Endothelial cell of umbilical vein (primary cell): ENCODE measurements at regions not wholly inside any gene's neighbourhood (a gene's known extent, or its start where the extent isn't known, plus 50 kb on each side); places are given as distances from the start of the nearest gene placed in this dataset.

Experiments
- CTCF ChIP-seq, 2 donors: IDR thresholded peaks; 1 replicate in 1 of 2; 2 replicates in 1 of 2; pipeline ENCODE4 v1.5.1; 2011; ENCODE audit warnings: low read length in 2 of 2, mild to moderate bottlenecking in 2 of 2, moderate library complexity in 2 of 2, control low read depth in 1 of 2, inconsistent platforms in 1 of 2, low read depth in 1 of 2; ENCODE audit not compliant: insufficient read depth in 1 of 2; ENCODE audit errors: extremely low read depth in 1 of 2
- EZH2 ChIP-seq: IDR thresholded peaks from 2 replicates; pipeline ENCODE4 v1.6.1; 2012; ENCODE audit warnings: borderline replicate concordance, low read depth, mild to moderate bottlenecking, moderate library complexity, low read length, inconsistent platforms; ENCODE audit not compliant: severe bottlenecking
- FOS ChIP-seq: IDR thresholded peaks from 2 replicates; pipeline ENCODE4 v1.6.1; 2011; ENCODE audit warnings: mild to moderate bottlenecking, low read length, moderate library complexity, borderline replicate concordance; ENCODE audit not compliant: insufficient read depth
- GATA2 ChIP-seq: IDR thresholded peaks from 2 replicates; pipeline ENCODE4 v1.7.0; 2011; ENCODE audit warnings: low read depth, mild to moderate bottlenecking, moderate library complexity, mixed read lengths, low read length; ENCODE audit not compliant: insufficient read length, insufficient read depth
- JUN ChIP-seq: IDR thresholded peaks from 2 replicates; pipeline ENCODE4 v1.6.1; 2011; ENCODE audit warnings: borderline replicate concordance, low read depth; ENCODE audit not compliant: insufficient read length, insufficient read depth
- MAX ChIP-seq: IDR thresholded peaks from 2 replicates; pipeline ENCODE4 v1.6.1; 2011; ENCODE audit not compliant: insufficient read depth, insufficient read length
- MYC ChIP-seq: IDR thresholded peaks from one replicate; pipeline ENCODE4 v1.6.1; 2011; ENCODE audit warnings: mild to moderate bottlenecking, low read depth, low read length
- POLR2A ChIP-seq: IDR thresholded peaks from 2 replicates; pipeline ENCODE4 v1.6.1; 2012; ENCODE audit warnings: low read depth, mild to moderate bottlenecking, control low read depth, low read length
- POLR2AphosphoS5 ChIP-seq: IDR thresholded peaks from 2 replicates; pipeline ENCODE4 v1.6.1; 2012; ENCODE audit warnings: low read depth, mild to moderate bottlenecking, control low read depth, low read length, moderate library complexity; ENCODE audit not compliant: insufficient read depth

- TF ChIP-seq CTCF (IDR thresholded peaks at IDR 0.05; ENCODE audit: extremely low read depth in 1 of 2, insufficient read depth in 1 of 2, low read depth in 1 of 2, low read length in 2 of 2) (no peak), POLR2A (no peak), EZH2 (no peak), MYC (no peak), MAX (no peak), JUN (no peak), POLR2AphosphoS5 (no peak), FOS (no peak), GATA2 (no peak)
Measured at GRCh38 chr18:28831908-28832307, 655.0 kb upstream of the CDH2 start.
